H1 (cell line): ENCODE measurements at regions not wholly inside any gene's neighbourhood (a gene's known extent, or its start where the extent isn't known, plus 50 kb on each side); places are given as distances from the start of the nearest gene placed in this dataset.

Experiments
- CTCF ChIA-PET: fragments of 300-600 bp; sonication (Branson Sonifier 250); formaldehyde crosslinking; loops from one replicate; lab custom pipeline; 2021; ENCODE audit not compliant: partially characterized antibody; lab: Charles Lee
- POLR2A ChIA-PET: fragments of 300-600 bp; sonication (Branson Sonifier 250); formaldehyde crosslinking; loops from one replicate; lab custom pipeline; 2021; ENCODE audit warnings: inconsistent platforms; ENCODE audit not compliant: partially characterized antibody; lab: Charles Lee
- DNase-seq, 2 experiments: peaks; one replicate each; pipeline versions ENCODE4 v3.0.0 to v3.0.0-alpha.2; 2010 to 2022; ENCODE audit warnings: low spot score in 2 of 2, low read depth in 1 of 2, mixed read lengths in 1 of 2
- FAIRE-seq: peaks from 2 replicates; lab custom pipeline; 2011; peaks lifted over from hg19 to GRCh38; lab: Jason Lieb, UNC
- H2AFZ ChIP-seq: 2 replicates; pipeline ENCODE4 v1.8.1; 2012; ENCODE audit warnings: low read length, inconsistent platforms
- H2AK5ac ChIP-seq: 2 replicates; pipeline ENCODE4 v1.6.1; 2013; ENCODE audit warnings: low read depth, low read length
- H2BK120ac ChIP-seq: replicated peaks from 2 replicates; pipeline ENCODE3; 2013; ENCODE audit warnings: low read depth, low read length, inconsistent platforms
- H2BK12ac ChIP-seq: 2 replicates; pipeline ENCODE4 v1.6.1; 2013; ENCODE audit warnings: low read depth, low read length
- H2BK15ac ChIP-seq: 2 replicates; pipeline ENCODE4 v1.6.1; 2013; ENCODE audit warnings: low read length
- H2BK20ac ChIP-seq: 2 replicates; pipeline ENCODE4 v1.6.1; 2013; ENCODE audit warnings: low read length
- H2BK5ac ChIP-seq: 2 replicates; pipeline ENCODE4 v1.6.1; 2013; ENCODE audit warnings: low read depth, low read length
- H3K14ac ChIP-seq: 2 replicates; pipeline ENCODE4 v1.6.1; 2013; ENCODE audit warnings: inconsistent platforms; ENCODE audit not compliant: insufficient read length
- H3K18ac ChIP-seq: 2 replicates; pipeline ENCODE4 v1.6.1; 2013; ENCODE audit warnings: low read length; ENCODE audit errors: extremely low read depth
- H3K23ac ChIP-seq: 2 replicates; pipeline ENCODE4 v1.6.1; 2013; ENCODE audit warnings: inconsistent platforms; ENCODE audit not compliant: insufficient read length
- H3K23me2 ChIP-seq: 2 replicates; pipeline ENCODE4 v1.6.1; 2013; ENCODE audit warnings: low read depth, low read length
- H3K27ac ChIP-seq: 2 replicates; pipeline ENCODE4 v1.6.1; 2011; ENCODE audit warnings: low read depth, low read length, inconsistent platforms
- H3K27me3 ChIP-seq, 4 experiments: replicated peaks in 1 of 4; 1 replicate in 1 of 4; 2 replicates in 3 of 4; pipeline versions ENCODE4 v1.6.1 to v1.8.1; 2011 to 2013; ENCODE audit warnings: low read length in 3 of 4, mild to moderate bottlenecking in 3 of 4, inconsistent platforms in 2 of 4, mixed read lengths in 2 of 4, moderate library complexity in 1 of 4; ENCODE audit not compliant: control insufficient read depth in 3 of 4, insufficient read depth in 3 of 4; ENCODE audit errors: extremely low read depth in 1 of 4
- H3K36me3 ChIP-seq, 4 experiments: 2 replicates each; pipeline versions ENCODE4 v1.6.1 to v1.8.1; 2011 to 2013; ENCODE audit warnings: mild to moderate bottlenecking in 4 of 4, low read length in 3 of 4, moderate library complexity in 2 of 4, control low read depth in 1 of 4, inconsistent platforms in 1 of 4; ENCODE audit not compliant: insufficient read depth in 4 of 4, control insufficient read depth in 2 of 4
- H3K4ac ChIP-seq: replicated peaks from 2 replicates; pipeline ENCODE3; 2013; ENCODE audit warnings: low read length, low read depth, mixed read lengths, inconsistent platforms; ENCODE audit not compliant: insufficient read length
- H3K4me1 ChIP-seq, 4 experiments: replicated peaks in 1 of 4; 1 replicate in 1 of 4; 2 replicates in 3 of 4; pipeline versions ENCODE4 v1.6.1 to v1.8.1; 2011 to 2013; ENCODE audit warnings: low read length in 3 of 4, inconsistent platforms in 2 of 4, mixed read lengths in 1 of 4; ENCODE audit not compliant: insufficient read depth in 4 of 4, control insufficient read depth in 3 of 4
- H3K4me2 ChIP-seq, 2 experiments: 2 replicates each; pipeline versions ENCODE4 v1.6.1 to v1.8.1; 2011 to 2013; ENCODE audit warnings: low read depth in 2 of 2, low read length in 2 of 2, control low read depth in 1 of 2, inconsistent platforms in 1 of 2, mild to moderate bottlenecking in 1 of 2; ENCODE audit not compliant: insufficient read depth in 1 of 2
- H3K4me3 ChIP-seq, 4 experiments: fragments of 200-600, 300-600 bp in 1 of 4; sonication (generic), shearing (Covaris generic), sonication (Bioruptor Twin) in 1 of 4; 2 replicates each; pipeline versions ENCODE4 v1.5.1 to v1.8.1; 2011 to 2016; ENCODE audit warnings: low read length in 4 of 4, low read depth in 3 of 4, control low read depth in 2 of 4, inconsistent platforms in 2 of 4, mild to moderate bottlenecking in 2 of 4, mixed read lengths in 1 of 4, moderate library complexity in 1 of 4; ENCODE audit not compliant: insufficient read depth in 2 of 4; ENCODE audit errors: extremely low read depth in 1 of 4
- H3K56ac ChIP-seq: replicated peaks from 2 replicates; pipeline ENCODE3; 2013; ENCODE audit warnings: low read depth, mild to moderate bottlenecking, mixed read lengths, low read length, inconsistent platforms; ENCODE audit not compliant: insufficient read length
- H3K79me1 ChIP-seq: 2 replicates; pipeline ENCODE4 v1.6.1; 2013; ENCODE audit warnings: low read depth, low read length, control low read depth
- H3K79me2 ChIP-seq, 2 experiments: 2 replicates each; pipeline versions ENCODE4 v1.6.1 to v1.8.1; 2012 to 2013; ENCODE audit warnings: low read length in 2 of 2, mild to moderate bottlenecking in 2 of 2, inconsistent platforms in 1 of 2; ENCODE audit not compliant: insufficient read depth in 2 of 2, control insufficient read depth in 1 of 2
- H3K9ac ChIP-seq, 4 experiments: replicated peaks in 1 of 4; 1 replicate in 1 of 4; 2 replicates in 3 of 4; pipeline versions ENCODE4 v1.6.1 to v1.8.1; 2011 to 2013; ENCODE audit warnings: low read depth in 3 of 4, low read length in 3 of 4, control low read depth in 2 of 4, mild to moderate bottlenecking in 2 of 4, moderate library complexity in 2 of 4, inconsistent platforms in 1 of 4; ENCODE audit errors: extremely low read depth in 1 of 4
- H3K9me3 ChIP-seq, 2 experiments: 2 replicates each; pipeline versions ENCODE4 v1.6.1 to v1.8.1; 2012 to 2013; ENCODE audit warnings: mild to moderate bottlenecking in 2 of 2, moderate library complexity in 2 of 2, control low read depth in 1 of 2, inconsistent platforms in 1 of 2, low read depth in 1 of 2, low read length in 1 of 2, mixed read lengths in 1 of 2; ENCODE audit not compliant: insufficient read depth in 2 of 2
- H4K20me1 ChIP-seq, 2 experiments: replicated peaks in 1 of 2; 2 replicates each; pipeline versions ENCODE3 to v1.8.1; 2011 to 2013; ENCODE audit warnings: inconsistent platforms in 2 of 2, low read length in 2 of 2, mild to moderate bottlenecking in 1 of 2; ENCODE audit not compliant: insufficient read depth in 2 of 2, control insufficient read depth in 1 of 2
- H4K5ac ChIP-seq: 2 replicates; pipeline ENCODE4 v1.6.1; 2013; ENCODE audit warnings: low read length, low read depth, mixed read lengths, inconsistent platforms; ENCODE audit not compliant: insufficient read length
- H4K8ac ChIP-seq: 2 replicates; pipeline ENCODE4 v1.8.0; 2013; ENCODE audit warnings: mild to moderate bottlenecking, moderate library complexity, low read length, inconsistent platforms; ENCODE audit not compliant: insufficient read depth; ENCODE audit errors: extremely low read depth
- H4K91ac ChIP-seq: replicated peaks from 2 replicates; pipeline ENCODE3; 2013; ENCODE audit warnings: low read length, mixed read lengths, inconsistent platforms; ENCODE audit not compliant: insufficient read length
- BRCA1 ChIP-seq: IDR thresholded peaks from 2 replicates; pipeline ENCODE4 v1.6.1; 2012; ENCODE audit warnings: low read depth, low read length, improper control_type of control experiment
- CHD2 ChIP-seq: IDR thresholded peaks from 2 replicates; pipeline ENCODE4 v1.6.1; 2012; ENCODE audit warnings: low read length, improper control_type of control experiment
- CREB1 ChIP-seq: IDR thresholded peaks from 2 replicates; pipeline ENCODE4 v1.6.1; 2012; ENCODE audit warnings: inconsistent platforms
- CTCF ChIP-seq, 3 experiments: IDR thresholded peaks; 1 replicate in 2 of 3; 2 replicates in 1 of 3; pipeline versions ENCODE4 v1.5.1 to v1.6.1; 2011; ENCODE audit warnings: low read length in 3 of 3, mild to moderate bottlenecking in 3 of 3, inconsistent platforms in 2 of 3, low read depth in 1 of 3, moderate library complexity in 1 of 3; ENCODE audit not compliant: insufficient read depth in 1 of 3; ENCODE audit errors: control extremely low read depth in 1 of 3
- RXRA ChIP-seq: IDR thresholded peaks from 2 replicates; pipeline ENCODE4 v1.6.1; 2011; ENCODE audit warnings: low read depth, mild to moderate bottlenecking, low read length, moderate library complexity; ENCODE audit not compliant: insufficient read depth
- SIX5 ChIP-seq: IDR thresholded peaks from 2 replicates; pipeline ENCODE4 v1.6.1; 2011; ENCODE audit warnings: mild to moderate bottlenecking, low read depth, low read length
- SP1 ChIP-seq: IDR thresholded peaks from 2 replicates; pipeline ENCODE4 v1.6.1; 2011; ENCODE audit warnings: low read depth, low read length
- SUZ12 ChIP-seq: fragments of 200-600 bp; sonication (generic); IDR thresholded peaks from 2 replicates; pipeline ENCODE4 v1.6.1; 2012; ENCODE audit warnings: mild to moderate bottlenecking, inconsistent platforms, low read length, moderate library complexity, mixed read lengths
- USF2 ChIP-seq: IDR thresholded peaks from 2 replicates; pipeline ENCODE4 v1.6.1; 2011; ENCODE audit warnings: low read length, improper control_type of control experiment
- WGBS, 2 experiments: shearing (Covaris generic) in 1 of 2; methylation state at CpG; one replicate each; pipeline versions ENCODE4 v1.1.6 to v1.1.7; 2013 to 2015; ENCODE audit warnings: low lambda C conversion rate in 2 of 2, mixed read lengths in 2 of 2, inconsistent platforms in 1 of 2, low coverage in 1 of 2, missing lambda C conversion rate in 1 of 2; ENCODE audit not compliant: insufficient replicate concordance in 2 of 2, insufficient coverage in 1 of 2, insufficient read length in 1 of 2; ENCODE audit errors: extremely low coverage in 1 of 2, missing lambda C conversion rate in 1 of 2; 5-methylcytosine and 5-hydroxymethylcytosine counted together
- TF ChIP-seq, protein P1 (sequence below): IDR thresholded peaks from 2 replicates; pipeline ENCODE4 v1.6.1; 2012; ENCODE audit warnings: inconsistent platforms
- TF ChIP-seq, protein P2 (sequence below): IDR thresholded peaks from 2 replicates; pipeline ENCODE4 v1.6.1; 2012; ENCODE audit warnings: inconsistent platforms

DNA sequence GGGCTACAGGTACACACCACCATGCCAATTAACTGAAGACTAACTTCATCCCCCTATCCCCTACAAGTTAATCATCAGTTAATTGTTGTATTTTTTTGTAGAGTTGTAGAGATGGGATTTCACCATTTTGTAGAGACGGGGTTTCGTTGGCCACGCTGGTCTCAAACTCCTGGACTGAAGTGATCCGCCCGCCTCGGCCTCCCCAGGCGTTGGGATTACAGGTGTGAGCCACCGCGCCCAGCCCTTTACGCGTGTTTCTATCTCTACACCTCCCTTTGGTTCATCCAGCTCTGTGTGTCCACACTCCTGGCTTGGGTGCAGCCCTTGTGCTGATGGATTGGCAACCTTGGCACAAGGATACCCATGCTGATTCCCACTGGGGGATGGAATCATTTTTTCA lies 258.8 kb downstream of the FAM43A start:
- WGBS, 2 experiments: 85% methylated on average over 11 of the region's 11 CpGs; no CpG with 5 or more reads in 1 of the 2 experiments
- no peaks in the 10 kb centered on the region for H3K79me2 ChIP-seq
- ChIA-PET CTCF (interaction anchor here (0.6 to 4.9 kb wide), 7 partner anchors 9 to 273 kb away, joined by 3 to 22 read pairs (median 4); no protein-coding TSS in a partner anchor), POLR2A (interaction anchor here (0.7 kb wide), 1 partner anchor 19 kb away, joined by 3 read pairs; no protein-coding TSS in a partner anchor)
- FAIRE-seq (no peak), DNase-seq (no peak)
- no peak overlapping the region for H2BK5ac ChIP-seq
- no peaks in the 10 kb centered on the region; the same call in 1 of the 2 replicates for H3K79me1 ChIP-seq
- no peak overlapping the region for H3K18ac ChIP-seq
- H2BK20ac ChIP-seq: no peak overlapping the region
- H3K27ac ChIP-seq: no peak overlapping the region
- no peak overlapping the region for H4K8ac ChIP-seq
- H2AK5ac ChIP-seq: no peak overlapping the region
- H3K56ac ChIP-seq: no peak overlapping the region
- H2BK120ac ChIP-seq: no peak overlapping the region
- H2BK15ac ChIP-seq: no peak overlapping the region
- no peak overlapping the region for H2BK12ac ChIP-seq
- H3K36me3 ChIP-seq: no peaks in the 10 kb centered on the region
- no peak overlapping the region for H4K91ac ChIP-seq
- H3K4me1 ChIP-seq: no peaks in the 10 kb centered on the region
- H3K4me3 ChIP-seq: no peak overlapping the region
- H3K23me2 ChIP-seq: peaks cover 6% of the 10 kb centered on the region; the same call in 1 of the 2 replicates
- no peak overlapping the region for H3K9ac ChIP-seq
- H4K20me1 ChIP-seq: no peaks in the 10 kb centered on the region
- H3K14ac ChIP-seq: no peak overlapping the region
- no peaks in the 10 kb centered on the region for H3K9me3 ChIP-seq
- H4K5ac ChIP-seq: no peak overlapping the region
- H3K23ac ChIP-seq: no peak overlapping the region
- TF ChIP-seq BRCA1: no peak
- no peak for TF ChIP-seq SIX5
- TF ChIP-seq, protein P1, sequence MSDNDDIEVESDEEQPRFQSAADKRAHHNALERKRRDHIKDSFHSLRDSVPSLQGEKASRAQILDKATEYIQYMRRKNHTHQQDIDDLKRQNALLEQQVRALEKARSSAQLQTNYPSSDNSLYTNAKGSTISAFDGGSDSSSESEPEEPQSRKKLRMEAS: no peak
- no peak for TF ChIP-seq CTCF (IDR thresholded peaks at IDR 0.05; ENCODE audit: control extremely low read depth in 1 of 3, insufficient read depth in 1 of 3, low read depth in 1 of 3, low read length in 3 of 3)
- no peak for TF ChIP-seq CHD2
- TF ChIP-seq CREB1: no peak
- no peak for TF ChIP-seq SP1
- TF ChIP-seq, protein P2, sequence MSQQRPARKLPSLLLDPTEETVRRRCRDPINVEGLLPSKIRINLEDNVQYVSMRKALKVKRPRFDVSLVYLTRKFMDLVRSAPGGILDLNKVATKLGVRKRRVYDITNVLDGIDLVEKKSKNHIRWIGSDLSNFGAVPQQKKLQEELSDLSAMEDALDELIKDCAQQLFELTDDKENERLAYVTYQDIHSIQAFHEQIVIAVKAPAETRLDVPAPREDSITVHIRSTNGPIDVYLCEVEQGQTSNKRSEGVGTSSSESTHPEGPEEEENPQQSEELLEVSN: no peak
- TF ChIP-seq RXRA: no peak
- no peak for TF ChIP-seq USF2
- TF ChIP-seq SUZ12: no peak
- no peak overlapping the region for H2AFZ ChIP-seq
- H3K4me2 ChIP-seq: no peak overlapping the region
- no peaks in the 10 kb centered on the region for H3K27me3 ChIP-seq
- no peak overlapping the region for H3K4ac ChIP-seq
